GM23338 (cell line): ENCODE measurements at regions not wholly inside any gene's neighbourhood (a gene's known extent, or its start where the extent isn't known, plus 50 kb on each side); places are given as distances from the start of the nearest gene placed in this dataset.

Experiments used
- CREB1 ChIP-seq: fragments of 250-450 bp; sonication (Bioruptor Pico); IDR thresholded peaks from 2 replicates; pipeline ENCODE4 v1.5.0; 2020; ENCODE audit warnings: low read depth, mild to moderate bottlenecking, moderate library complexity
- CTCF ChIP-seq, 2 experiments: fragments of 200-600 bp in 1 of 2; sonication (generic) in 1 of 2; conservative IDR thresholded peaks; 2 replicates each; pipeline versions ENCODE4 v1.5.1 to v1.6.1; 2016 to 2017; ENCODE audit warnings: antibody characterized with exemption in 2 of 2, low read depth in 2 of 2, mild to moderate bottlenecking in 2 of 2, moderate library complexity in 1 of 2
- EZH2phosphoT487 ChIP-seq: fragments of 200-600 bp; sonication (generic); IDR thresholded peaks from one replicate; pipeline ENCODE4 v1.8.1; 2018; ENCODE audit warnings: antibody characterized with exemption; ENCODE audit not compliant: unreplicated experiment
- REST ChIP-seq: IDR thresholded peaks from one replicate; pipeline ENCODE4 v1.6.1; 2018; ENCODE audit warnings: antibody characterized with exemption; ENCODE audit not compliant: unreplicated experiment

GRCh38 chr4:111639876-111640275 lies 505.4 kb upstream of the FAM241A start:
- TF ChIP-seq CTCF (conservative IDR thresholded peaks at IDR 0.05; ENCODE audit: low read depth in 2 of 2) (no peak), EZH2phosphoT487 (no peak), REST (no peak), CREB1 (CRISPR knock-in tag) (no peak)
